GM19238 (cell line): ENCODE measurements at regions not wholly inside any gene's neighbourhood (a gene's known extent, or its start where the extent isn't known, plus 50 kb on each side); places are given as distances from the start of the nearest gene placed in this dataset.
"Not testable (repeated sequence)": the region's sequence is repeated elsewhere in the genome, so short reads cannot be mapped to it uniquely, and the experiment has no call there.

Experiments
- DNase-seq: peaks from one replicate; pipeline ENCODE4 v3.0.0; 2011; ENCODE audit warnings: low spot score; ENCODE audit not compliant: insufficient read length

DNA sequence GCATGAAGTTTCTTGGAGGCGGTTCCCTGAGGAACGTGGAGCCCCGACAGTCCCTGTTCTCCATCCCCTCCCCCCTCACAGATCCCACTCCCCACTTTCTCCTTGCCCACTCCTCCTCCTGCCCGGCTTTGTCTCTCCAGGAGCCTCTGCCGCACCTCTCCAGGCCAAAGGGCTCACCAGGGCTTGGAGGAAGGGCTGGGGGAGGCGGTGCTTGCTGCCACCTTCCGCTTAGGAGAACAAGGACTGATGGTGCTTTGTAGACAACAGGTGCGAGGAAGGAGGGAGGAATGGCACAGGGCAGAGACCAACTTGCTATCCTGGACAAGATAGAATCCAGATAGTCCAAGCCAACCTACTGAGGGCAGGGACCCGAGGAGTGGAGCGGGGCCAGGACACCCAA lies 103.5 kb upstream of the SMAD3 start:
- no peak for DNase-seq

DNA sequence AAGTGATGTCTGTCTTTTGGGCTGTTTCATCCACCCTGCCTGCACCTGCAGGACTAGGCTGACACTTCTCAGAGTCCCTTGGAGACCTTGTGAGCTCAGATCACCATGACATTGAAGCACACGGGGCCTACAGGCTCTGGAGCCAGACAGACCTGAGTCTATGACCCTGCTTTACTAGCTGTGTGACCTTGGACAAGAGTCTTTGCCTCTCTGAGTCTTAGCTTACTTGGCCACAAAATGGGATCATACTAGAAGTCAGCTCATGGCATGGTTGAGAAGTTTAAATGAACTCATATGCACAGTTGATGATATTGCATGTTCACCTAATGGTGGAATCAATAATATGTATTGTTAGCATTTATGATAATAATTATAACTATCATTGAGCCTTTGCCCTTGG lies 102.9 kb upstream of the SMAD3 start:
- DNase-seq: no peak

DNA sequence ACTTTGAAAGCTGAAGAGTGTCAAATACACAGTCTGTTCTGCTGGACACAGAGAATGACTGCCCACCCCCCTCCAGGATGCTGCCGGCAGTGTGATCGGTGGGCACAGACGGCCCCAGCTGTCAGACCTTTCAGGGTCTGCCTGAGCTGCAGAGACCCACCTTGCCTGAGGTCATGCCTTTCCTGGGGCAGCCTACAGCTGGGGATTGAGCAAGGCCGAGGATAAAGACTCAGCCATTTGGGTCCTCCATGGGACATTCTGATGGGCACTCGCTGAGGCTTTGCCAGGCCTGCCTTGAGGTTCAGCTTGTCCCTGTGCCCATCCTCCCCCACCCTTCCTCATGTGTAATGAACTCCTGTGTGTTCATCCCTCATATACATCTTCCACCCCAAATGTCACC lies 102.3 kb upstream of the SMAD3 start:
- DNase-seq: no peak

DNA sequence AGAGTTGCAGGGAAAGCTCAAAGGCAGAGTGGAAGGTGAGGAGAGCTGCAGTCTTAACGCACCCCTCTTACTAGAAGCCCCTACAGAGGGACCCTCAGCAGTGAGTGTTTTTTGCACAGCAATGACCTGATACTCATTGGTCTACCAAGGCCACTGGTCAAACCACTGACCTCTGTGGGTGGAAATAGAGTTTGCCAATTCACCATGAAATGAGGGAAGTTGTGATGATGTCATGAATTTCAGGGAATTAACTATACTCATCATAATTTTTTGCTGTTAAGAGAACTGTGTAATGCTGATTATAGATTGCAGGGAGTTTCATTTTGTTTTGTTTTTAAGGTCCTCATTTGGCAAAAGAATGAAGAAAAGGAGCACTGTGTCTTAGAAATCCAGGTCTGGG lies 101.7 kb upstream of the SMAD3 start:
- DNase-seq: no peak

DNA sequence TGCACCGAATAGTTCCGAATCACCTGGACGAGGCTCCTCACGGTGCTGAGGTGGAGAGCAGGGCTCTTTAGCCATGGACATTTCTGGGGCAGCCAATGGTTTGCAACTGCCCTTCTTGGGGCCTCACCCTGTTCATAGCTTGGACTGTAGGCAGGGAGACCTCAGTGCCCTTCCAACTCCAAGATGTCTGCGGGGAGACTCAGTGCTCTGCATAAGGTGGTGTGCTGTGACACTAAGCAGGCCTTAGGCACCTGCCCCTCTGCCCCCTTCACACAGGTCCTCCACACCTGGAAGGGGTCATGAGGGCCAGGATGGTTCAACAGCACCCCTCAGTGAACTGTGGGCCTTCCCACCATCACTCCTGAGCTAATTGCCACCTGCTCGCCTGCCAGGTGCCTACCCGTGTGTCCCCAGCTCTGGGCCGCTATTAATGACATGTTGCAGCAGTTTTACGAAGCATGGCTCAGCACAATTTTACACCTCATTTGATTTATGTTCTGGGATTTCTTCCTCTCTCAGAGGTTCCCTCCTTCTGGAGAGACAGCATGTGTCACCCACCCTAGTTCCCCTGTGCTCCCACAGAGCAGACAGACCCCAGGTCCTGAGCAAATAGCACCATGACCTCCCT lies 101.2 kb upstream of the SMAD3 start:
- DNase-seq: no peak

DNA sequence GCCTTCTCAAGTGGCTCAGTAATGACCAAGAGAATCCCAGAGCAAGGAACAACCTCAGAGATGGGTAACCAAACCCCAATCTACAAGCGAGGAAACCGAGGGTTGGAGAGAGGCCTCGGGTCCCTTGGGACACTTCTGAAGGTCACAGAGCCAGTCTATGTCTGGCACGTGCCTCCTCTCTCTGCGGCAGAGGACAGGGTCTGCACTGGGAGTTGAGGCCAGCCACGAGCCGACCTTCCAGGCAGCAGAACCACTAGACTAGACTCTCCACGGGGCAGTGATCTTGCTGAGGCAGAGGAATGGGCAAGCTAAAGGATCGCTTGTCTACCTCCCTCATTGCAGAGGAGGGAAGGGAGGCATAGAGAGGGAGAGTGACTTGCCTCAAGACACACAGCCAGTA lies 100.6 kb upstream of the SMAD3 start:
- DNase-seq: no peak

DNA sequence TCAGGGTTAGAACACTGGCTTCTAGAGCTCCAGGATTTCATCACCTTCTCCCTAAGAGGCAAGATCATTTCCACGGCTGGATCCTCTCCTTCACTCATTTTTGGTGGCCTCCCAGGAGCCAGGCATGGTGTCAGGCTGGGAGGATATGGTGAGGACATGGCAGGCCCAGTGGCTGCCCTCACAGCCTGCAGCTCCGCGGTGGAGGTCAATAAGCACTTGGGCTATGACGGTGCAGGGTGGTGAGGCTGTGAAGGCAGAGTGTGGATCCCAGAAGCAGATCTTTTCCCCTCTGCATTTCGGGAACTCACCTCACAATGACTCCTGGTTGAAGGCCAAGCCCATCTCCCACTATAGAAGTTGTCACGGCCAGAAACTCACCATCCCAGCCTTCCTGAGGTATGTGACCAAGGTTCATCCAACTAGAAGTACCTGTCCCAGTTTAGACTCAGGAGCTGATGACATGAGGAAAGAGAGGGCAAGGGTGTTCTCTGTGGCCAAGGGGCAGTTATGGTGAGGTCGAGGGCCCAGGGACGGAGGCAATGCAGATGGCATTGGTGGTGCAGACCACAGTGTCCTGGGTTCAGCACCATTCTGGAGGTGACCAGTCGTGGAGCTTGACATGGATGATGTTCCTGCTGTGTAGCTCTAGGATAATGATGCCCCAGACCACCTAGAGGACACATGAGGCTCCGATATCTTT lies 100.1 kb upstream of the SMAD3 start:
- no peak for DNase-seq

DNA sequence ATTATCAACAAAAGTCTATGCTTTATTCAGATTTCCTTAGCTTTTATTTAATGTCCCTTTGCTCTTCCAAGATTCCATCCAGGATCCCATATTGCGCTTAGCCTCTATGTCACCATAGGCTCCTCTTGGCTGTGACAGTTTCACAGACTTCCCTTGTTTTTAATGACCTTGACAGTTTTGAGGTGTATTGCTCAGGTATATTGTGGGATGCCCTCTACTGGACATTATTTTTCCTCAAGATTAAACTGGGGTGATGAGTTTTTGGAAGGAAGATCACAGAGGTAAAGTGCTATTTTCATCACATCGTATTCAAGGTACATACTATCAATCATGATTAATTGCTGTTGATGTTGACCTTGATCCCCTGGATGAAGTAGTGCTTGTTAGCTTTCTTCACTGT lies 99.1 kb upstream of the SMAD3 start:
- DNase-seq: no peak

DNA sequence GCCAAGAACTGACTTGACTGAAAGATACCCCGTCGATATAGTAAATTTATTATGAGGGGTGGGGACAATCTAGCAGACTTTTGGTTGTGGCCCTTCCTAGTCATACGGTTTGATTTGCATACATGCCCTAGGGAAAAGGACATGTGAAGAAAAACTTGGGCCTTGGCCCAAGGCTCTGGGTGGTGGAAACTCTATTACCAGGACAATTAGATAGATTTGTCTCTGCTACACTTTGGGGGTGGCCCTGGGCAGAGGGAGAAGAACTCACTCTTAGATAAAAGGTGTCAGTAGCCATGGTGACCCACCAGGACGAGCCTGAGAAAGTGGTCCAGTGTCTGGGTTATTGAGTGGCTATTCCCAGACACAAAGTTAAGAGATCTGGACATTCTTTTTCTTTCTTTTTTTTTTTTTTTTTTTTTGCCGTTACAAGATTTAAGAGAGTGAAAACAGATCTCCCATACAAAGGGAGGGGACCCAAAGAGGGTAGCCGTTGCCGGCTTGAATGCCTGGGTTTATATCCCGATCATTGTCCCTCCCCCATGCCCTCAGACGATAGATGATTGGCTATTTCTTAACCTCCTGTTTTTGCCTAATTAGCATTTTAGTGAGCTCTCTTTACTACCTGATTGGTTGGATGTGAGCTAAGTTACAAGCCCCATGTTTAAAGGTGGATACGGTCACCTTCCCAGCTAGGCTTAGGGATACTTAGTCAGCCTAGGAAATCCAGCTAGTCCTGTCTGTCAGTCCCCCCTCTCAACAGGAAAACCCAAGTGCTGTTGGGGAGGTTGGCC lies 96.4 kb upstream of the SMAD3 start:
- no peak for DNase-seq

DNA sequence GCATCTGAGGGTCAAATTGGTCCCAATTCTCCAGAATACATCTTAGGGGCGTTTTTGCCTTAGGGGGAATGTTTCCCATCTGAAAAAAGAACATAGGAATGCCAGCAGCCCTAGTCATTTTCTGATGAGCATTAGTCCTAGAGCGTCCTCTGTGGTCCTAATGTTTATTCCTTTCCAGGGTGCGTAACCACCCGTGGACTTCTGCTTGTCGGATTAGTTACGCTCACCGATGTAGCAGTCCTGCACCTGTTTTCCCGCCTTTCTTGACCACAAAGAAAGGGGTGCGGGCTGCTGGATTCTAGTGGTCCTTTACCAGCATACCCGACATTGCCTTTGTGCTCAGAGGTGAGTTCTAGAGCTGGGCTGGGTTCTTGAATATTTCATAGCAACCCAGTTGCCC lies 91.3 kb upstream of the SMAD3 start:
- not testable (repeated sequence) for DNase-seq

DNA sequence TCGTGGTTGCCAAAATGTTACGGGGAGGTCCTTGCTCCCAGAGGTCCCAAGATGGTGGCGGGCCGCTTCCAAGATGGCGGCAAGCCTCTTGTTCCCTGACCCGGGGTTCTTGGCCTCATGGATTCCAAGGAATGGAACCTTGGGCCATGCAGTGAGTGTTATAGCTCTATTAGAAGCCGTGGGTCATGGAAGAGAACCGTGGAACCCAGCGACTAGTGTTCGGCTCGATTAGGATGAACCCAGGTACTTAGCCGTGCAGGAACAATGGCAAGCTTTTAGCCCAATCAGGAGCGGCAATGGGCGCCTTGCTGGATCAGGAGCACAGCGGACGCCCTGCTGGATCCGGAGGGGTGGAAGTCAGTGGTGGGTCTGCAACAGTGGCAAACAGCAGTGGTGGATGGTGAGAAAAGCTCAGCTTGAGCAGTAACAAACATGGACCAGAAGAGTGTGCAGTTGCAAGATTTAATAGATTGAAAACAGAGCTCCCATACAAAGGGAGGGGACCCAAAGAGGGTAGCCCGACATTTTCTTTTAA lies 89.2 kb upstream of the SMAD3 start:
- DNase-seq: not testable (repeated sequence)

DNA sequence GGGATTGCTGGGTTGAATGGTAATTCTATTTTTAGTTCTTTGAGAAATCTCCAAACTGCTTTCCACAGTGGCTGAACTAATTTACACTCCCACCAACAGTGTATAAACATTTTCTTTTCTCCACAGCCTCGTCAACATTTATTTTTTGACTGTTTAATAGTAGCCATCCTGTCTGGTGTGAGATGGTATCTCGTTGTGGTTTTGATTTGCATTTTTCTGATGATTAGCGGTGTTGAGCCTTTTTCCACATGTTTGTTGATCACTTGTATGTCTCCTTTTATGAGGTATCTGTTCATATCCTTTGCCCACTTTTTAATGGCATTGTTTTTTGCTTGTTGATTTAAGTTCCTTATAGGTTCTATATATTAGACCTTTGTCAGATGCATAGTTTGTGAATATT lies 85.1 kb upstream of the SMAD3 start:
- DNase-seq: not testable (repeated sequence)

DNA sequence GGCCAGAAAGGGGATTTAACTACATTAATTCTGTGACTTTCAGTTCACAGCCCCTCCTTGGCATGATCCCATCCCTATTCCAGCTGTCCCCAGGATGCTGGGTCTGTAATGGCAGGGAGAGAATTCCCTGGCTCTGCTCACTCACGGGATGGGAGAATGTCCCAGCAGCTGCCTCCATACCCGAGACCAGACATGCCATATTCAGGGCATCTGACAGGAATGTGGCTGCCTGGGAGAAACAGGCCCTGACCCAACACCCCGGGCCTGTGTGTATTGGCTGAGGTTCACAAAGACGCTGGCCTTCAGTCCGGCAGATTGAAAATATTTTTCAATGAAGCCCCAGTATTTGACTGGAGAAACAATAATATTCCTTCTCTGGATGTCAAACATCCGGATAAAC lies 83.6 kb upstream of the SMAD3 start:
- DNase-seq: no peak

DNA sequence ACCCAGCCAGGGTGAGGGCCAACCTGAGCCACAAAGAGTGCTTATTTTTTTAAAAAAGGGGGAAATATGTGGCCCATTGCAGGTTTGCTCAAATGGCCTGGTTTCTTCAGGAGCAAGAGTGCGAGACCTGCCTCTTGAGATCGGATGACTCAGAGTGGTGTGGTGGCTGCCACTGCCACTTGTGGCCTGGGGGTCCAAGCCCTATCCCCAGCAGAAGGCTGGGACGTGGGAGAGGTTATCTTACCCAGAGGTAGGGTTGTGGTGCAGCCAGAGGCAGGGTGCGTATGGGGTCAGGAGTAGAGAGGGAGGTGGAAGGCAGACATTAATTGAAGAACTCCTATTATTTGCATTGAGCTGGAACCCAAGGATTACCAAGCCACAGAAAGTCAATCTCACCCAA lies 83.2 kb upstream of the SMAD3 start:
- DNase-seq: no peak

DNA sequence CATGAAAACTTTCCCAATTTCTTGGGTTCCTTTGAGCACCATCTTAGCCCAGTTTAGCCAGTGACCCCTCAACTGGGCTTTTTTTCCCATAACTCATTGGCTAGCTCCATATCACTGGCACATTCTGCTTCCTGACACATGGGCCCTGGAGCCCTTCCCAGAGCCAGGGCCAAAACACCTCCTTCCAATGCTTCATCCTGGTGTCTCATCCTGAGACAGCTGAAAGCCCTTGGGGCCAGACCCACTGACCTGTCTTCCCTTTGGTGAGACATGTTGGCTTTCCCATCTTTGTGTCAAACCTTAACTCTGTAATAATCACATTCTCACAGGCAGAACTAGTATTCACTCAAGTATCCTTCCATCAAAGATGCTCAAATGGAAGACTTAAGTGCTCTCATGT lies 82.6 kb upstream of the SMAD3 start:
- no peak for DNase-seq

DNA sequence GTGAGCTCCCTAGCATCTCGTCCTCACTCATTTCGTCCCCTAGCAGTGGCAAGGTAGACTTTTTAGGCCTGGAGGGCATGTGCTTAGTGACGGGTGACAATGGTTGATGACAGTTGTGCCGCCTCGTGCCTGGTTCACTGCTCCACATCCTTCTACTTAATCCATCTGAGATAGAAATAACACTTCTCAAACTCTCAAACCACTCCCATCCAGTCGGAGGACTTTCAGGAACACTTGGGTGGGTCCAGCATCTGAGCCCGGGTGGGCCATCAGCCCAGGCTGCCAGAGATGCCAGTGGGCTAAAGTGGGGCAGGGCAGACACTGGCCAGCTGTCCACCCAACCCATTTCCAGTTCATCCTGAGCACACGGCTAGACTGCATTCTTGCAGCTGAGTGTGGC lies 79.7 kb upstream of the SMAD3 start:
- DNase-seq: no peak

DNA sequence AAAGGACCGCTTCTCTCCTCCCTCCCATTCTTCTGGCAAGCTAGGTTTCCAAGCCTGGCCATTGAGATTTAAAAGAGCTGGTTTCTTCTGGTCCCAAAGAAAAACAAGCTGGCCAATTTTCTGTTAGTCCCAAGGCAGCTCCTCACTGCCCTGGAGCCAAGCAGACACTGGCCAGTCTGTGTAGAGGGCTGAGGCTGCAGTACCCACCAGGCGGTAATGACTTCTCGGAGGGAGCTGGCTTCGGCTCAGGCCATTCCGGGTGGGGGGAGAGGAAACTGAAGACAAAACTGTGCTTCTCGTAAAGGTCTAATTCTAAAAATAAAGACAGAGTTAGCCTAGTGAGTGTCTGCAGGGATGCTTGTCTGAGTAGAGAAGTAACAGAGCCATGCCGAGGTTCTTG lies 78.5 kb upstream of the SMAD3 start:
- DNase-seq: no peak

DNA sequence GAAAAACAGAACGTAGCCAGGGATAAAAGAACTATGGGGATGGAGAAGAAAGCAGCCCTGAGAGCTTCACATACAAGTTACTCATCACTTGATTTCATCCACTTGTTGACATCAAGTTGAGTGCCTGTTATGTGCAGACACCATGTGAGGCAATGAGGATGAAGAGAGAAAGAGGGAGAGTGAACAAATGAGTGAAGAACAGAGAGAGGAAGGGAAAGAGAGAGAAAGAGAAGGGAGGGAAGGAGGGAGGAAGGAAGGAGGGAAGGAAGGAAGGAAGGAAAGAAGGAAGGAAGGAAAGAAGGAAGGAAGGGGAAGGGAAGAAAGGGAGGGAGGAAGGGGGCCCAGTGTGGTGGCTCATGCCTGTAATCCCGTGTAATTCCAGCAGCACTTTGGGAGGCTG lies 72.3 kb upstream of the SMAD3 start:
- DNase-seq: no peak

DNA sequence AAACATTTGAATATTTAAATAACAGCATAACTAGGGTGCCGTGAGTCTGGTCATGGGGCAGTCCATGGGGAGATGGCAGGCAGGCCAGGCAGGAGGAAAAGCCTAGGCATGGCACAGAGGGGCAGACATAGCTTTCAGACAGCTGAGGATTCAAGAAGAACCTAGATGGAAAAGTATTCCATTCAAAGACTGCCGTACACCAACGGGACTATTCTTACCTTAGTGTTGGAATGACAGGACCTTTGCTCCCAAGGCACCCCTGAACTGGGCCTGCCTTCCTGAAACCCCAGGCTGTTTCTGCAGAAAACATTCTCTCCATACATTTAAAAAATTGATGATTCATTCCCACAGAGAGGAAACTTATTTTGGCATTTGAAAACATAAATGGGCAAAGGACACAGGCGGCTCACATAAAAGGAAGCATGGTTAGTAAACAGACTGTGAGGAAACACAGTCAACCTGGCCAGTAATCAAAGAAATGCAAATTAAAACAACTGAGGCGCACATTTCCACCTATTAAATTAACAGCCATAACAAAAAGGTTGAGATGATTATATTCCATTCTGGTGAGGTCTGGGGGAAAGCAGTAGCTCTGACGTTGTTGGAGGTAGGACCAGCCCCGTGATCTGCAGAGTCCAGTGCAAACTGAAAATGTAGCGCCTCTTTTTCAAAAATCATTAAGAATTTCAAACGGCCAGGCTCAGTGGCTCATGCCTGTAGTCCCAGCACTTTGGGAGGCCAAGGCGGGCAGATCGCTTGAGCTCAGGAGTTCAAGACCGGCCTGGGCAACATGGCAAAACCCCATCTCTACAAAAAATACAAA lies 71.3 kb upstream of the SMAD3 start:
- DNase-seq: no peak

DNA sequence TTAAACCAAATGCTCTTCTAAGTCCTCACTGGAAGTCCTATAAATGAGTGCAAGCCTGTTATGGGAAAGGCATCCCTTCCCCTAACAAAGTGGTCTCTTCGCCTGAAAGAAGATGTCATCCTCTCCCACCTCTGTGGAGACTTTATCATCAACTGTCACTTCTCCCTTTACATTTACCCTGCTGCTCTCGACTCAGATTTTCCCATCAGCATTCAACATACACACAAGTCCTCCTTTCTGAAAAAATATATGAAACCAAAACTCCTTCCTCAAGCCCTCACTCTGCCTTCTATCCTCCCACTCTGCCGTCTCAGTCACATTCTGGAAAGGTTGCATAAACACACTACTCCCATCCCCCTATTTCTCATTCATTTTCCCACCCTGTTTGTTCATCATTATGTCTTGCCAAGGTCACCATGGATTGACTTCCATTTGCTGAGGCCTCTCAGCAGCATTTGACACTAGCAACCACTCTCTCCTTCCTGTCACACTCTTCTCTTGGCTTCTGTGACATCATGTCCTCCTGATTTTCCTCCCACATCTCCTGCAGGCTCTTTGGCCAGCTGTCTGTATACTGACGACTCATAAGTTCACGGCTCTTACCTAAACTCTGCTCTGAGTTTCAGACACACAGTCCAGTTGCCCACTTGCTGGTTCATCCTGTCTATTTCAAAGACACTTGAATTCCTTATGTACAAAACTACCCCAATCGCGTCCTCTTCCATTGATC lies 70.3 kb upstream of the SMAD3 start:
- DNase-seq: no peak

DNA sequence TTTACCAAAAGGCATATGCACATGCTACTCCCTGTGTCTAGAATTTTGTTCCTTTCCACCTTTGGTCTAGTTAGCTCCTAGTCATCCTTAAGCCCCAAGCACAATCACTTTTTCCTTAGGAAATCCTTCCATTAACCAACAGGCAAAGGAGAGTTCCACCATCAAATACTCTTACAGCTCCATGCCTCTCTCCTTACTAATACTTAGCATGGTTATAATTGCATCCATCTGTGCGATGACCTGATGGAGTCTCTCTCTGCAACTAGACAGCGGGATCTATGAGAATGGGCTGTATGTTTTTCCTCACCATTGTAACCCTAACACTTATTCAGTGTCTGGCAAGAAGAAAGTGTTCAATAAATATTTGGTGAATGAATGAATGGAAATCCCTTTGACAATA lies 69.3 kb upstream of the SMAD3 start:
- DNase-seq: no peak
